Type B pancreatic cell (in vitro differentiated cells): ENCODE measurements at regions not wholly inside any gene's neighbourhood (a gene's known extent, or its start where the extent isn't known, plus 50 kb on each side); places are given as distances from the start of the nearest gene placed in this dataset.

ENCODE experiments used
- DNase-seq: peaks from one replicate; pipeline ENCODE4 v3.0.0; 2021; ENCODE audit warnings: mixed read lengths; ENCODE audit not compliant: unreplicated experiment; ENCODE audit errors: extremely low spot score
- H3K27ac Mint-ChIP-seq: 2 replicates; pipeline ENCODE4 v1.8.0; 2021; ENCODE audit warnings: mild to moderate bottlenecking, mixed read lengths
- H3K27me3 Mint-ChIP-seq: 2 replicates; pipeline ENCODE4 v1.8.0; 2021; ENCODE audit warnings: mixed read lengths
- H3K36me3 Mint-ChIP-seq: 2 replicates; pipeline ENCODE4 v1.8.0; 2021; ENCODE audit warnings: mixed read lengths
- H3K4me1 Mint-ChIP-seq: one replicate; pipeline ENCODE4 v1.8.0; 2021; ENCODE audit warnings: mixed read lengths; ENCODE audit not compliant: unreplicated experiment
- H3K4me3 Mint-ChIP-seq: 2 replicates; pipeline ENCODE4 v1.8.0; 2021; ENCODE audit warnings: mild to moderate bottlenecking, mixed read lengths
- H3K9me3 Mint-ChIP-seq: 2 replicates; pipeline ENCODE4 v1.8.0; 2021; ENCODE audit warnings: mixed read lengths
- CTCF ChIP-seq: fragments of 200-600 bp; sonication (generic); conservative IDR thresholded peaks from 2 replicates; pipeline ENCODE4 v1.5.0; 2021; ENCODE audit warnings: antibody characterized with exemption, mild to moderate bottlenecking

- no peak for TF ChIP-seq CTCF
- no peak overlapping the region for H3K4me3 Mint-ChIP-seq
- H3K27me3 Mint-ChIP-seq = peaks cover 3% of the 10 kb centered on the region
- H3K9me3 Mint-ChIP-seq = no peaks in the 10 kb centered on the region
- no peak for DNase-seq
- H3K36me3 Mint-ChIP-seq = no peaks in the 10 kb centered on the region
- H3K27ac Mint-ChIP-seq = no peak overlapping the region
- H3K4me1 Mint-ChIP-seq = peaks cover 37% of the 10 kb centered on the region
Measured at GRCh38 chr10:78212060-78212785, 178.6 kb downstream of the RPS24 start.

GRCh38 chr10:78212786-78213175 is 179.1 kb downstream of the RPS24 start:
- H3K4me3 Mint-ChIP-seq = no peak overlapping the region

GRCh38 chr10:78214955-78215354 is 181.3 kb downstream of the RPS24 start:
- H3K4me1 Mint-ChIP-seq = peaks cover 41% of the 10 kb centered on the region
- no peak overlapping the region for H3K27ac Mint-ChIP-seq
- TF ChIP-seq CTCF = no peak

More at GRCh38 chr10:78212786-78213175, 179.1 kb downstream of the RPS24 start:
- DNase-seq = no peak
- no peaks in the 10 kb centered on the region for H3K9me3 Mint-ChIP-seq
- peaks cover 5% of the 10 kb centered on the region for H3K27me3 Mint-ChIP-seq
- no peak overlapping the region for H3K27ac Mint-ChIP-seq
- TF ChIP-seq CTCF = no peak
- no peaks in the 10 kb centered on the region for H3K36me3 Mint-ChIP-seq
- H3K4me1 Mint-ChIP-seq = peaks cover 38% of the 10 kb centered on the region

GRCh38 chr10:78215645-78216044 is 182.0 kb downstream of the RPS24 start:
- H3K9me3 Mint-ChIP-seq = no peaks in the 10 kb centered on the region
- H3K27ac Mint-ChIP-seq = no peak overlapping the region
- no peak overlapping the region for H3K4me3 Mint-ChIP-seq
- H3K4me1 Mint-ChIP-seq = peaks cover 40% of the 10 kb centered on the region
- DNase-seq = no peak
- no peaks in the 10 kb centered on the region for H3K36me3 Mint-ChIP-seq
- H3K27me3 Mint-ChIP-seq = peaks cover 12% of the 10 kb centered on the region
- no peak for TF ChIP-seq CTCF

More at GRCh38 chr10:78214955-78215354, 181.3 kb downstream of the RPS24 start:
- Mint-ChIP-seq H3K36me3 (no peaks in the 10 kb centered on the region), H3K4me3 (no peak overlapping the region), H3K9me3 (no peaks in the 10 kb centered on the region), H3K27me3 (peaks cover 12% of the 10 kb centered on the region)
- DNase-seq = no peak

GRCh38 chr10:78217336-78217735 is 183.7 kb downstream of the RPS24 start:
- no peak for TF ChIP-seq CTCF
- no peak overlapping the region for H3K4me3 Mint-ChIP-seq
- H3K9me3 Mint-ChIP-seq = no peaks in the 10 kb centered on the region
- H3K4me1 Mint-ChIP-seq = peaks cover 30% of the 10 kb centered on the region
- peaks cover 12% of the 10 kb centered on the region for H3K27me3 Mint-ChIP-seq
- no peak overlapping the region for H3K27ac Mint-ChIP-seq
- no peak for DNase-seq
- H3K36me3 Mint-ChIP-seq = no peaks in the 10 kb centered on the region
